CD8-positive, alpha-beta memory T cell (primary cell): ENCODE measurements at regions not wholly inside any gene's neighbourhood (a gene's known extent, or its start where the extent isn't known, plus 50 kb on each side); places are given as distances from the start of the nearest gene placed in this dataset.

ENCODE experiments used
- CTCF ChIA-PET: fragments of 350-600 bp; sonication (Branson Sonifier 250); formaldehyde crosslinking; loops from one replicate; lab custom pipeline; 2021; ENCODE audit warnings: antibody characterized with exemption; lab: Charles Lee
- POLR2A ChIA-PET: fragments of 350-600 bp; sonication (Branson Sonifier 250); formaldehyde crosslinking; loops from one replicate; lab custom pipeline; 2021; ENCODE audit warnings: antibody characterized with exemption; lab: Charles Lee
- DNase-seq, 5 donors: peaks; one replicate each; pipeline versions ENCODE4 v3.0.0 to v3.0.0-alpha.2; 2020 to 2022; ENCODE audit warnings: mixed read lengths in 1 of 5
- H3K27ac ChIP-seq: one replicate; pipeline ENCODE4 v1.7.0; 2013; ENCODE audit warnings: low read depth, mild to moderate bottlenecking, low read length, moderate library complexity
- H3K27me3 ChIP-seq: 2 replicates; pipeline ENCODE4 v1.7.0; 2013; ENCODE audit warnings: low read length, mild to moderate bottlenecking; ENCODE audit not compliant: insufficient read depth, poor library complexity, severe bottlenecking
- H3K36me3 ChIP-seq: 2 replicates; pipeline ENCODE4 v1.7.0; 2013; ENCODE audit warnings: mild to moderate bottlenecking, low read length, moderate library complexity; ENCODE audit not compliant: insufficient read depth
- H3K4me1 ChIP-seq: 2 replicates; pipeline ENCODE4 v1.7.0; 2013; ENCODE audit warnings: mild to moderate bottlenecking, low read length, moderate library complexity; ENCODE audit not compliant: insufficient read depth
- H3K4me3 ChIP-seq: 2 replicates; pipeline ENCODE4 v1.7.0; 2013; ENCODE audit warnings: mild to moderate bottlenecking, low read length
- H3K9me3 ChIP-seq: 2 replicates; pipeline ENCODE4 v1.7.0; 2013; ENCODE audit warnings: mild to moderate bottlenecking, low read length
- H3K27ac Mint-ChIP-seq, 8 donors: one replicate each; pipeline ENCODE4 v1.8.0; 2020 to 2021; ENCODE audit warnings: mixed read lengths in 8 of 8, mild to moderate bottlenecking in 6 of 8, inconsistent platforms in 3 of 8, moderate library complexity in 3 of 8
- H3K27me3 Mint-ChIP-seq, 2 donors: one replicate each; pipeline ENCODE4 v1.8.0; 2020 to 2021; ENCODE audit warnings: mixed read lengths in 2 of 2, mild to moderate bottlenecking in 1 of 2, moderate library complexity in 1 of 2
- H3K36me3 Mint-ChIP-seq, 3 donors: one replicate each; pipeline ENCODE4 v1.8.0; 2020 to 2021; ENCODE audit warnings: mixed read lengths in 3 of 3, inconsistent platforms in 1 of 3, mild to moderate bottlenecking in 1 of 3
- H3K4me1 Mint-ChIP-seq, 3 donors: one replicate each; pipeline ENCODE4 v1.8.0; 2020 to 2021; ENCODE audit warnings: mixed read lengths in 3 of 3, inconsistent platforms in 1 of 3, mild to moderate bottlenecking in 1 of 3
- H3K4me3 Mint-ChIP-seq, 7 donors: one replicate each; pipeline ENCODE4 v1.8.0; 2020 to 2021; ENCODE audit warnings: mixed read lengths in 7 of 7, mild to moderate bottlenecking in 6 of 7, moderate library complexity in 4 of 7, inconsistent platforms in 2 of 7
- H3K9me3 Mint-ChIP-seq, 5 donors: one replicate each; pipeline ENCODE4 v1.8.0; 2020 to 2022; ENCODE audit warnings: mixed read lengths in 5 of 5, mild to moderate bottlenecking in 3 of 5, moderate library complexity in 2 of 5, inconsistent platforms in 1 of 5

DNA sequence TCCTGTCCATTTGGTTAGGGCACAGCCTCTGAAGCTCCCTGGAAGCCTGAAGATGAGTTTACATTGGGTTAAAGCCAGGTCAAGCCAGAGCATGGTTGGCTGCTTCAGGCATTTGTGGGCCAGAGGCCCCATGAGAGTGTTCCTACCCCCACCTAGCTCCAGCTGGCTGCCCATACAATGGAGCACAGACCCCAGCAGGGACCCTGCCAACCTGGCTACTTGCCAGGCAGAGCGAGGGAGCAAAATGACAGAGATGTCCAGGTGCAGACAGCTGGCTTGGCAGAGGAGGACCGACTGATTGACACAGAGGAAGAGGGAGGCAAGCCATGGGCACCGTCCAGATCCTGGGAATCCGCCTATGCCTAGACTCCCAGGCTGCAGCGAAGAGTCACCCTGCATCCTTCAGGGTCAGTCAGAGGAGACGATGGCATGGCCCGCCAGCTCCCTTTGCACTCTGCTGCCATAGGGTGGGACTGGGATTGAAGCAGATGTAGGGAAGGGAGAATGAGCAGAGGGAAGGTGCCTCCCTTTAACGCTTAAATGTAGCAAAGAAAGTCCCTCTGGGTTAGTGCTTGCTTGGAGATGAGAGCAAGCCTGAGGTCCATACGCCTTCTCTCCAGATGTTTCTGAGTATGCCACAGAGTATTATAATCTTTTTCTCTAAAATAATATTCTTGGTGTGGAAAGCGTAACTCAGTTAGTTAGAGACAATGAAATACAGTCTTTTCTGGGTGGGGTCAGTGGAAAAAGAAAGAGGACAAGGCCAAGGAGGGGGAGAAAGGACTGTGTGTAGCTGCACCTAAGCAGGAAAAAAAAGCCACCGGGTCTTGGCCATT is 77.6 kb upstream of the FYN start:
- Mint-ChIP-seq H3K4me1 (no peaks in the 10 kb centered on the region), H3K9me3 (no peaks in the 10 kb centered on the region), H3K27me3 (peaks cover 4 to 9% of the 10 kb centered on the region in 2 donors), H3K4me3 (no peak overlapping the region), H3K36me3 (no peaks in the 10 kb centered on the region), H3K27ac (no peak overlapping the region)
- H3K4me1 ChIP-seq: no peaks in the 10 kb centered on the region
- DNase-seq: no peak
- ChIA-PET POLR2A (interaction anchor here (1.1 kb wide), 1 partner anchor 39 kb away, joined by 3 read pairs; no protein-coding TSS in a partner anchor), CTCF (interaction anchor here (1.3 kb wide), 1 partner anchor 14 kb away, joined by 4 read pairs; no protein-coding TSS in a partner anchor)
- H3K4me3 ChIP-seq: no peak overlapping the region
- H3K36me3 ChIP-seq: no peaks in the 10 kb centered on the region
- no peaks in the 10 kb centered on the region for H3K27me3 ChIP-seq
- no peaks in the 10 kb centered on the region for H3K9me3 ChIP-seq
- H3K27ac ChIP-seq: no peak overlapping the region

DNA sequence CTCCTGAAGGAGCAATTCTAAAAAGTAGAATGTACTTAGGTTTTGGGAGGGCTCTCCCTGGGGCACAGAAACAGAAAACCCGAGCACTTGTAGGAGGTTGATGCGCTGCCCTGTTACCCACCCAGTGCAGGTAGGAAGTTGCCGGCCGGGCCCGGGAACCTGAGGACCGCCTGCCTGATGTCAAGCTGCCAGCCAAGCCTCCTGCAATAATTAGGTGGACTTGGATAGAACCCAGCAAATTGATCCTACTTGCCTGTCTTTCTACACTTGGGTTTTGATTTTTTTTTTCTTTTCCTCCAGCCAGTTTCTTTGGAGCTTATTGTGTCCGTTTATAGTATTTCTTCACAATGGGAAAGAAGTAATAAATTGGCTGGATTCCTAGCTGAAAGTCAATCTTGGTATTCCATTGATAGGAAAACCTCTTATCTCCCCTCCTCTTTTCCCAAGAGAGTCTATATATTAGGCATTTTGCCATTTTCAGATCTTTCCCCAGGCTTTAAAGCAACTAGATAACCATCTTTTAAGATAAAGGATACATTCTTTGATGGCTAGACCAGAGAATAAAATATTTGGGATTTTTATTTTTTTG is 78.3 kb upstream of the FYN start:
- Histone ChIP-seq H3K4me3 (no peak overlapping the region), H3K9me3 (no peaks in the 10 kb centered on the region), H3K4me1 (no peaks in the 10 kb centered on the region), H3K27ac (no peak overlapping the region), H3K27me3 (no peaks in the 10 kb centered on the region), H3K36me3 (no peaks in the 10 kb centered on the region)
- Mint-ChIP-seq H3K9me3 (no peaks in the 10 kb centered on the region), H3K27me3 (peaks cover 4 to 6% of the 10 kb centered on the region in 2 donors), H3K4me1 (no peaks in the 10 kb centered on the region), H3K36me3 (no peaks in the 10 kb centered on the region), H3K4me3 (no peak overlapping the region), H3K27ac (no peak overlapping the region)
- CTCF ChIA-PET: interaction anchor here (1.3 kb wide), 1 partner anchor 15 kb away, joined by 4 read pairs; no protein-coding TSS in a partner anchor
- POLR2A ChIA-PET: no interaction called here
- no peak for DNase-seq

GRCh38 chr6:111952274-111952673 is 79.0 kb upstream of the FYN start:
- no peaks in the 10 kb centered on the region for H3K9me3 Mint-ChIP-seq
- no peak for DNase-seq
- CTCF ChIA-PET: no interaction called here
- no peaks in the 10 kb centered on the region for H3K4me1 Mint-ChIP-seq
- no peaks in the 10 kb centered on the region for H3K27me3 ChIP-seq
- no peak overlapping the region for H3K4me3 Mint-ChIP-seq
- H3K36me3 Mint-ChIP-seq: no peaks in the 10 kb centered on the region
- no peak overlapping the region for H3K27ac ChIP-seq
- H3K9me3 ChIP-seq: no peaks in the 10 kb centered on the region
- no peak overlapping the region for H3K4me3 ChIP-seq
- no peaks in the 10 kb centered on the region for H3K36me3 ChIP-seq
- H3K27ac Mint-ChIP-seq: peak overlapping the region in 1 of 8 donors; percentile 17
- H3K4me1 ChIP-seq: no peaks in the 10 kb centered on the region
- POLR2A ChIA-PET: no interaction called here
- H3K27me3 Mint-ChIP-seq: peaks cover 4 to 6% of the 10 kb centered on the region in 2 donors

DNA sequence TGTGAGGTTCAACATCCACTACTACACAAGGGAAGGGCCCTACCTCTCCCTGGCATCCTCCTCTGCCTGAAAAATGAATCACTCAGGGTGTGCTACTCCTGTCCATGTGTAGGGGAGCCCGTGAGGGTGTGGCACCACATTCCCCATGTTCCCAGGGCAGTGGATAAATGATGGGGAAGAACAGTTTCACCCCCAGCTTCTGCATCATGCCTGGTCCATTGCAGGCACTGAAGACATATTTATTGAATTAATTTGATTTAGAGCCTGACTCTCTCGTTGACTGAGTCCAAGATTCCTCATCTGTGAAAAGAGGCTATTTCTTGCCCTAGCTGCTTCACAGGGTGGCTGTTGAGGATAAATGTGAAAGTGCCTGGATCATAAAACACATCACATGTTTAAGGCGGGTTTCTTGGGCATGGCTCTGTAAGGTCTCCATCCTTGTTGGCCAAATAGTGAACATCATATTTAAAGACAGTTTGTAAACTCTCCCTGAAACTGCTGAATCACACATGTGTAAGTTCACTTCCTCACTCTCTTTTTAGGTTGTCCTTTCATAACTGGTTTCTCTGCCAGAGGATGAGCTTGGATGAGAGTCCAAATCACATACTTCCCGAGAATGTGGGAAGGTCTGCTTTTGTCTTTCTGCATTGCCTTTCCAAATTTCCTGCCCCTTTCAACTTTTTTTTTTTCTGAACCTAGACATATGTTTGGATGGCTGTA is 79.7 kb upstream of the FYN start:
- ChIA-PET CTCF (no interaction called here), POLR2A (no interaction called here)
- no peaks in the 10 kb centered on the region for H3K4me1 Mint-ChIP-seq

GRCh38 chr6:111956098-111956497 is 82.8 kb upstream of the FYN start:
- Mint-ChIP-seq H3K27ac (no peak overlapping the region), H3K4me3 (no peak overlapping the region), H3K36me3 (no peaks in the 10 kb centered on the region), H3K4me1 (no peaks in the 10 kb centered on the region), H3K9me3 (no peaks in the 10 kb centered on the region), H3K27me3 (peaks cover 4 to 6% of the 10 kb centered on the region in 2 donors)
- H3K36me3 ChIP-seq: no peaks in the 10 kb centered on the region
- ChIA-PET CTCF (no interaction called here), POLR2A (no interaction called here)
- H3K4me3 ChIP-seq: no peak overlapping the region
- no peaks in the 10 kb centered on the region for H3K27me3 ChIP-seq
- H3K27ac ChIP-seq: no peak overlapping the region
- no peaks in the 10 kb centered on the region for H3K4me1 ChIP-seq
- DNase-seq: no peak
- no peaks in the 10 kb centered on the region for H3K9me3 ChIP-seq

More for the DNA sequence above, 79.7 kb upstream of the FYN start:
- Histone ChIP-seq H3K9me3 (no peaks in the 10 kb centered on the region), H3K4me1 (no peaks in the 10 kb centered on the region), H3K4me3 (no peak overlapping the region), H3K36me3 (no peaks in the 10 kb centered on the region), H3K27me3 (no peaks in the 10 kb centered on the region), H3K27ac (no peak overlapping the region)
- H3K27me3 Mint-ChIP-seq: peaks cover 4 to 6% of the 10 kb centered on the region in 2 donors
- H3K36me3 Mint-ChIP-seq: no peaks in the 10 kb centered on the region
- H3K4me3 Mint-ChIP-seq: no peak overlapping the region
- DNase-seq: no peak
- no peaks in the 10 kb centered on the region for H3K9me3 Mint-ChIP-seq
- no peak overlapping the region for H3K27ac Mint-ChIP-seq

GRCh38 chr6:111957623-111958315 is 84.5 kb upstream of the FYN start:
- Mint-ChIP-seq H3K27me3 (peaks cover 0 to 6% of the 10 kb centered on the region in 2 donors), H3K4me1 (no peaks in the 10 kb centered on the region), H3K4me3 (no peak overlapping the region), H3K36me3 (no peaks in the 10 kb centered on the region), H3K9me3 (no peaks in the 10 kb centered on the region), H3K27ac (no peak overlapping the region)
- POLR2A ChIA-PET: no interaction called here
- Histone ChIP-seq H3K4me3 (no peak overlapping the region), H3K9me3 (no peaks in the 10 kb centered on the region), H3K4me1 (no peaks in the 10 kb centered on the region), H3K27ac (no peak overlapping the region), H3K36me3 (no peaks in the 10 kb centered on the region), H3K27me3 (no peaks in the 10 kb centered on the region)
- DNase-seq: no peak
- CTCF ChIA-PET: interaction anchor here (1.1 to 1.4 kb wide), 2 partner anchors 20 to 84 kb away, joined by 3 to 4 read pairs; partner anchors contain the start of gene FYN

GRCh38 chr6:111958534-111958933 is 85.3 kb upstream of the FYN start:
- Mint-ChIP-seq H3K4me1 (no peaks in the 10 kb centered on the region), H3K9me3 (no peaks in the 10 kb centered on the region), H3K36me3 (no peaks in the 10 kb centered on the region), H3K27ac (no peak overlapping the region), H3K4me3 (no peak overlapping the region), H3K27me3 (peaks cover 0 to 2% of the 10 kb centered on the region in 2 donors)
- ChIA-PET CTCF (interaction anchor here (1.4 kb wide), 1 partner anchor 19 kb away, joined by 4 read pairs; no protein-coding TSS in a partner anchor), POLR2A (no interaction called here)
- H3K4me3 ChIP-seq: no peak overlapping the region
- DNase-seq: no peak
- H3K4me1 ChIP-seq: no peaks in the 10 kb centered on the region
- H3K27me3 ChIP-seq: no peaks in the 10 kb centered on the region
- no peaks in the 10 kb centered on the region for H3K36me3 ChIP-seq
- no peaks in the 10 kb centered on the region for H3K9me3 ChIP-seq
- H3K27ac ChIP-seq: no peak overlapping the region
